ENCODE measurements at regions not wholly inside any gene's neighbourhood (a gene's known extent, or its start where the extent isn't known, plus 50 kb on each side); places are given as distances from the start of the nearest gene placed in this dataset.

DNA sequence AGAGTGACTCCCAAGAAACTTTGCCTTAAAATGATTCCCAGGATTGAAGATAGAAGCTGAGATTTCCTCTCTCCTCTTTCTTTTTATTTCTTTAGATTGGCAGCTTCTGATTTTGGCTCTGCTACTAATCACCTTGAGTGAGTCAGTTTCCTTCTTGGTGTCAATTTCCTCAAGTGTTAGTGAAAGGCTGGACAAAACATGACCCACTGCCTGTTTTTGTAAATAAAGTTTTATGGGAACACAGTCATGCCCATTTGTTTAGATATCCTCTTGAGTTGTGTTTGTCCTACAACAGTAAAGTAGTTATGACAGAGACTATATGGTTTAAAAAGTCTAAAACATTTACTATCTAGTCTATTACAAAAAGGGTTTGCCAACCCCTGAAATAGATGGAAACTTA, 227.2 kb upstream of the TBX3 start:
- no peak for TF ChIP-seq POLR2A (IDR thresholded peaks at IDR 0.05)
- TF ChIP-seq, protein P1, sequence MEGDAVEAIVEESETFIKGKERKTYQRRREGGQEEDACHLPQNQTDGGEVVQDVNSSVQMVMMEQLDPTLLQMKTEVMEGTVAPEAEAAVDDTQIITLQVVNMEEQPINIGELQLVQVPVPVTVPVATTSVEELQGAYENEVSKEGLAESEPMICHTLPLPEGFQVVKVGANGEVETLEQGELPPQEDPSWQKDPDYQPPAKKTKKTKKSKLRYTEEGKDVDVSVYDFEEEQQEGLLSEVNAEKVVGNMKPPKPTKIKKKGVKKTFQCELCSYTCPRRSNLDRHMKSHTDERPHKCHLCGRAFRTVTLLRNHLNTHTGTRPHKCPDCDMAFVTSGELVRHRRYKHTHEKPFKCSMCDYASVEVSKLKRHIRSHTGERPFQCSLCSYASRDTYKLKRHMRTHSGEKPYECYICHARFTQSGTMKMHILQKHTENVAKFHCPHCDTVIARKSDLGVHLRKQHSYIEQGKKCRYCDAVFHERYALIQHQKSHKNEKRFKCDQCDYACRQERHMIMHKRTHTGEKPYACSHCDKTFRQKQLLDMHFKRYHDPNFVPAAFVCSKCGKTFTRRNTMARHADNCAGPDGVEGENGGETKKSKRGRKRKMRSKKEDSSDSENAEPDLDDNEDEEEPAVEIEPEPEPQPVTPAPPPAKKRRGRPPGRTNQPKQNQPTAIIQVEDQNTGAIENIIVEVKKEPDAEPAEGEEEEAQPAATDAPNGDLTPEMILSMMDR (IDR thresholded peaks at IDR 0.05): no peak

Measured in Peyer's patch (tissue), 4 donors.